Left ventricle myocardium superior (tissue), 1 donor: ENCODE measurements at regions not wholly inside any gene's neighbourhood (a gene's known extent, or its start where the extent isn't known, plus 50 kb on each side); places are given as distances from the start of the nearest gene placed in this dataset.

Experiments used
- ATAC-seq: fragments of 200-7000 bp; cut with Tn5 transposase; one replicate; pipeline ENCODE4 v1.9.1; 2020; ENCODE audit warnings: mild to moderate bottlenecking, moderate library complexity
- DNase-seq: peaks from one replicate; pipeline ENCODE4 v3.0.0-alpha.2; 2020
- intact Hi-C: fragments of 100-400 bp; cut with micrococcal nuclease; formaldehyde crosslinking; loops from one replicate; pipeline ENCODE4 v1.11.0; 2022
- donor health status: DM: no; HTN: yes; CAD: no; lungs with severe emphysema.

DNA sequence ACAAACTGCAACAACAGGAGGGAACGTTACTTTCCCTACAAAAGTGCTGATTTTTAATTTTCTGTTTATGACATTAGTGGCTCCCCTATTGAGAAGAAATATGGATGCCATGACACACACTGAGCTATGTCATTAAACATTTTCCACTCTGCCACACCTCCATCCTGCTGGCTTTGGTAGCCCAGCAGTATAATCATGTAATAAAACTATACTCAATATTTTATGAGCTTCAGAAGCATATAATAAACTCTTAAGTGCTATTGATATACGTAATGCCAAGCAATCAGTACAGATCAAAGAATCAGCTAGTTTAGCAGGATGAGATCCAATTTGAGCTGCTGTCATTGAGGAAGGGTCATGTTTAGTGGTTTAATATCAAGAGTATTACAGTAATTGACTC lies 141.3 kb upstream of the LRRC7 start:
- ATAC-seq (no peak), DNase-seq (no peak)
- intact Hi-C loops = no loop called here

DNA sequence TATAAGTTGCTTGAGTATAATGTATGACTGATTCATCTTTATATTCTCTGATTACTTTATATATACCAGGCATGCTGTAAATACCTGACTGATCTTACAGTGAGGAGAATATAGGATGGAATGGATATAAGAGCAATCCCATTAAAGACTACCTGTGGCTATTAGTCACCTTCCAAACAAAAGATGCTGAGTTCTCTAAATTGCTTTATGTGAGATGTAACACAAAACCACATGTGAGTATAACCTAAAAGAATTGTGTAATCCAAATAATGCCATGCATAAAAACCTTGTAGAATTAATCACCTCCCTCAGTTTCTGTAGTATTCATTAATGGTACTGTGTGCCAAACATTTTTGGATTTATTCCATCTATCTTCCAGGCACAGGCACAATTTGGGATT lies 134.6 kb upstream of the LRRC7 start:
- intact Hi-C loops = no loop called here
- no peak for ATAC-seq
- no peak for DNase-seq

DNA sequence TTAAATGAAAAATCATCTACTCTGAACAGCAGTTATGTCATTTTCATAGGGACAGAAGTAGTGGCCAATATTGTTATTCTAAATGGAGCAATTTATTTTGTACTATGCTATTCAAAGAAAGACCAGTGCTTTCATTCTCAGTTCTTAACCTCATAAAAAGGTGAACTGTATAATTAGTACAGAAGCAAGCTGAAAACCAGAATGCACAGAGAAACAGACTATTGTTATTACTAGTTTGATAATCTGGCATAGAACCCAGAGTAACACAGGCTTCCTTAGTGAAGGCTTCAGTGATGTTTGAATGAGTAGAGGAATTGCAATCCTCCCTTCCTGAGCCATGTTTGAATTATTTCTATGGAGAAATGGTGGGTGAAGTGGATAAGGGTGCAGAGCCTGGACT lies 131.6 kb upstream of the LRRC7 start:
- ATAC-seq = no peak
- intact Hi-C loops = no loop called here
- DNase-seq = no peak

DNA sequence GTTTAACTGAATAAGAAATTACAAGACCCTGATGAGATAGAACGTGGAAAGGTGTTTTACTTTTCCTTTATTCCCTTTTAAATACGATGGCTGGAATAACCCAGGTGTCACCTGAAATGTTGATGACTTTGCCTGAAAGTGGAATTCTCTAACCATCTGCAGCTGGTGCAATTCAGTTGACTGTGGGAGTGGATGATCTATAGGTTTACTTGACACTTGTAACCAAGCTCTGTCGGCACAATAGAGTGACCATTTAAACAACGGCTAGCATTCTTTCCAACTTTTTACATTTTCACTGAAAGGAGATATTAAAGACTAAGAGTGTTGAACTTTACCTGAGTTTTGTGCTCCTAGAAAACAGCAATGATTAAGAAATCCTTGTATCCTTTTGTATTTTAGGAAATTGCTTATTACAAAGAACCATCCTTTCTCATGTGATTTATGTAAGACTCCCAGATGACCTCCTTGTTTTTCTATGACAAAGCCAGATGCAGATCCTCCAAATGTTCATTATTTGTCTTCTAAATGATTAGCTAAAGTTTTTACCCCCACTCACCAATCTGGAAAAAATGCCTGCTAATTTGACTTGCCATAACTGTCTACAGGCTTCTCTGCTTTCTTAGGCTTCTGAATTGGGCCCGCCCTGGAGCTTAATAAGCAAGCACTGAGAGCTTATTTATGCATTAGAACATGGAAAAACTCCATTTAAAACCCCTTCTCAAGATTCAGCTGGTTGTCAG lies 129.5 kb upstream of the LRRC7 start:
- intact Hi-C loops = no loop called here
- ATAC-seq (no peak), DNase-seq (no peak)

DNA sequence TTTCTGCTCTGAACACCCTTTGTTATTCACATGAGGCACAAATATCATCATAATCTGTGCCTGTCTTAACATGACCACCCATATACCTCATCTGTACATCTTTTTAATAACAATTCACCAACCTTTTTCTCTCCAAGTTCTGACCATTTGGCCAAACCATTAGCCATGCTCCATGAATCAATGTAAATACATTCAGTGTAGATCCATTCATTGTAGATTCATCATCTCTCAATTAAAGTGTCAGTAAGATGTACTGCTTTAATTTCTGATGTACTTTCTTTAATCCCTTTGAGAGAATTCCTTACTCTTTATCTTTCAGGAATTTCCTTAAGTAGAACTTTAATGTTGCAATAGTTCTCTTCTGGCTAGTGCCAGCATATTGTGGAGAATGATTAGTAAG lies 126.2 kb upstream of the LRRC7 start:
- intact Hi-C loops = no loop called here
- no peak for DNase-seq
- ATAC-seq = no peak

DNA sequence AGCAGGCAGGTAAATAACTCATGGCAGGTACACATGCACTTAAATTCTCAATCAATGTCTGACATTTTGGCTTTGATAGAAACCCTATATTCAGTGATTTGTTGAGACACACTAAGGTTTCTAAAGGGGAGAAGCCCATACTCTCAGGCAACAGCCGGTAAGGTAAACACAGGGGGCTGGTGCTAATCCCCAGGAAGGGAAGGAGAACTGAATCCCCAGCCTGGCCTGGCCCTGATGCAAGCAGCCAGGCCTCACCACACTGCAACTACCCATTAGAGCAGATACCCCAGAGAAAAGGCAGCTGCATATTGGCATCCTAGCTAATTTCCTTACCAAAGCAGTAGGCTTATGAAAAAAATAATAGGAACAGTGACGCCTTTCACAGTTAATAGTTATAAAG lies 116.5 kb upstream of the LRRC7 start:
- intact Hi-C loops = no loop called here
- no peak for ATAC-seq
- DNase-seq = no peak

DNA sequence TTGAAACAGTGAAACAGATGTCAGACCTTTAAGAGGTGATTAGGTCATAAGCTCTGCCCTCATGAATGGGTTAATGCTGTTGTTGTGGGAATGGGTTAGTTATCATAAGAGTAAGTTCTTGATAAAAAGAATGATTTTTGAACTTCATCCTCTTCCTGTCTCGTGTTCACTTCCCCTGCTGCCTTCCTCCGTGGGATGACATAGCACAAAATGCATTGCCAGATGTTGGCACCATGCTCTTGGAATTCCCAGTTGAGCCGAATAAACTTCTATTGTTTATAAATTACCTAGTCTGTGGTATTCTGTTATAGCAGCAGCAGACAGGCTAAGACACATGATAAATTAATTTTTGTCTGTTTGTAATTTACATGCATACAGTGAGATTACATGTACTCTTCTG lies 112.0 kb upstream of the LRRC7 start:
- DNase-seq = no peak
- intact Hi-C loops = no loop called here

DNA sequence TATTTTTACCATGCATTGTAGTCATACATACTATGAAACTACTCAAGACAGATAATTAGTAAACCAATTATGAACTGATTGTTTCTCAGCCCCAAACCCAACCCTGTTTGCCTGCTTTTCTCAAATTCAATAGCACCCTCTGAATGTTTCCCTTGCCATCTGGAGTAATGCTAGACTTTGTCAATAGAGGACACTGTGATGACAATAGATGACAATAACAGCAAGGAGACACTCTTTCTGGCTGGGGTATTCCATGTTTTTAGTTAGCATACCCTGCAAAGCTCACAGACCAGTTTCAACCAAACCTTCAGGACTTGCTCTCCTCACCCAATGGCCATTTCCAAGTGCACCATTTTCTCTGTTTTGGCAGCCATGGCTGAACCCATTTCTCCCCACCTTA lies 108.5 kb upstream of the LRRC7 start:
- ATAC-seq (no peak), DNase-seq (no peak)
- intact Hi-C loops = no loop called here

More for the DNA sequence above, 112.0 kb upstream of the LRRC7 start:
- ATAC-seq = no peak

DNA sequence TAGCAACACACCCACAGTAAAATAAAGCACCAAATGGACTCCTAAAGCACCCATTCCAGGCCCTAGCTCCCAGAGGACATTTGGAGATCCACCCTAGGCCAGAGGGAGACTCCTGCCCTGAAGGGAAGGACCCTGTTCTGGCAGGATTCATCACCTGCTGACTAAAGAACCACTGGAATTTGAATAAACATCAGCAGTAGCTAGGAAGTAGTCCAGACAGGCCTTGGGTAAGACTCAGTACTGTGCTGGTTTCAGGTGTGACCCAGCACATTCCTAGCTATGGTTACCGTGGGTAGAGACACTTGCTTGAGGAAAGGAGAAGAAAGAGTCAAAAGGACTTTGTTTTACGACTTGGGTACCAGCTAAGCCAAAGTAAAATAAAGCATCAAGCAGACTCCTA lies 92.7 kb upstream of the LRRC7 start:
- no peak for DNase-seq
- no peak for ATAC-seq
- intact Hi-C loops = no loop called here

DNA sequence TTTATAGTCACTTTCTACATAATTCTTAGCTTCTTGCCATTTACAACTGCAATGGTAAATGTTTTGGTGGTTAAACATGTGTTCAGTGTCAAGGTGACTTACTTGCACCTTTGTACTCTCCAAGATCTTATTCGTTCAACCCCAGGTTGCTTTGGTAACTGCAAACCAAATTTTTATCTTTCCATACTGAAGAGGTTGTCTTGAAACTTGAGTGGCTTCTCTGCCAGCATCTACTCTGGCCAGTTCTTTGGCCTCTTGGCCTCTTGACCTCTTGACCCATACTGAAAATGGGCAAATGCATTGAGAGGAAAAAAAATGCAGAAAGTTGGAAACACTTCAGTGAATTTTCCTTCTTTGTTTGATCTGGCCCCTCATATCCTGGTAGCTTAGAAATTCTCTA lies 88.0 kb upstream of the LRRC7 start:
- ATAC-seq (no peak), DNase-seq (no peak)
- intact Hi-C loops = no loop called here

DNA sequence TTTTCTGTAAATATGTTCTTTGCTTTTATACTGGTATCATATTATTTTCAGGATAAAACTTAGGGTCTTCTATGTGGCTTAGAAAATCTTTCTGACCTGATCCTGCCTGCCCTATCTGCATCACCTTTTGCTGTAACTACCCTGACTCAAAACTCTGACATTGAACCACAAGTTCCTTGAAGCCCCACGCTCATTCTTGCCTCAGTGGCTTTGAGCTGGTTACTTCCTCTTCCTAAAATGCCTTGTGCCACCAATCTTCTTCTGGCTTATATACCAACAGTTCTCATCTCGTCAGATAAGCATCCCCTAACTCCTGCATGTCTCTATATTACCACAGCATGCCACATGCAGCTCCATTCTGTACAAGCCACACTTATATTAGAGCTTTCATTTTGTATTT lies 84.5 kb upstream of the LRRC7 start:
- intact Hi-C loops = no loop called here
- no peak for DNase-seq

DNA sequence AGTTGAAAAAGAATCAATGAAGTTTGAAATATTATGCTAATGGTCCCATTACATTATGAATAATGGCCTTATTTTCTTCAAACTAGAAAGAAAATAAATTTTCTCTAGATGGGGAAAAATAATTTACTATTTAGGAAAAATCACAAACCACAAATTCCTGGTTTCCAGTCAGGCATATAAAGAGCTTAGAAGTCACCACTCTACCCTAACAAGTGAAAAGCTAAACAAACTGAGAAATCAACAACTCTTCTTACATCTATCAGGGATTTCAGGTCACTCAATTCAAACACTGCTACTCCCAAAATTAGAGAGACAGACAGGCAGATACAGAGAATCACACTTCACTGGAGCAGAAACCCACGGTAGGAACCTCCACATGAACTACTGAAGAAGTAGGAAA lies 82.1 kb upstream of the LRRC7 start:
- no peak for ATAC-seq
- no peak for DNase-seq
- intact Hi-C loops = no loop called here

More for the DNA sequence above, 84.5 kb upstream of the LRRC7 start:
- no peak for ATAC-seq

DNA sequence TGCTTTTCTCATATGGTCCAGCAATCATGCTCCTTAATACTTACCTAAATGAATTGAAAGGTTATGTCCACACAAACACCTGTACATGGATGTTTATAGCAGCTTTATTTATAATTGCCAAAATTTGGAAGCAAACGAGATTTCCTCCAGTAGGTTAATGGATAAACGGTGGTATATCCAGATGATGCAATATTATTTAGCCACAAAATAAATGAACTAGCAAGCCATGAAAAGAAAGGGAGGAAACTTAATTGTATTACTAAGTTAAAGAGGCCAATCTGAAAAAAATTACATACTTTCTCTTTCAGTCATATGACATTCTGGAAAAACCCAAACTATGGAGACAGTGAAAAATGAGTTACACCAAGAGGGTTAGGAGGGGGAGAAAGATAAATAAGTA lies 76.3 kb upstream of the LRRC7 start:
- no peak for ATAC-seq
- DNase-seq = no peak
- intact Hi-C loops = no loop called here

DNA sequence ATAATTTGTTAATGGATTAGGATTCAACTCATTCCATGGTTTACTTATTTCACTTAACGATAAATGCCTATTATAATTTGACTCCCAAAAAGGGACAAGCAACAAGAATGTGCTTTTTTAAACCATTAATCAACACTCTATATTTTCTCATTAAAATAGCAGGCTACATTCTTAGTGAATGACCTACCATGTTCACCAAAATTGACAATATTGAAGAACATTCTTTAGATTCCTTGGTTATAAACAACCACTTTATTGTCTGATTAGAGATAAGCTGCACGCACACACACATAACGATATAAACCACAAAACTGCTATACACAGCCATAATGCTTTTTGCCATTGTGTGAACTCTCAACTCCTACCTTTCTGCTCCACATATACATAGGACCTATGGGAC lies 75.4 kb upstream of the LRRC7 start:
- DNase-seq = no peak
- intact Hi-C loops = no loop called here
- ATAC-seq = no peak

DNA sequence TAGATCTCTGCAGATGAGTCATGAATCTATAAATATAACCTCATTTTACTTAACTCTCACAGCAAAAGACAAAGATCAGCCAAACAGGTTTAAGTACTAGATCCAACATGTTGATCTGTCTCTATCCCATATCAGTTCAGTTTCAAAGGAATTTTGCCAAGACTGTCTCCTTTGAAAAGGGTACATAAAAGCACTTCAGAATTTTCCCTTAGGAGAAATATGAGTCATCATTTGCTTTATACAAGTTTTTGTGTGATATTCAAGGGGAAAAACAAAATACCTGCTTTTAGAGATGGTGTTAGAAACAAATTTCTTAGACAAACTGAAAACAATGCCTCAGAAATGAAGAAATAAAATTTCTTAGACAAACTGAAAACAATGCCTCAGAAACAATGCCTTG lies 73.5 kb upstream of the LRRC7 start:
- DNase-seq (no peak), ATAC-seq (no peak)
- intact Hi-C loops = no loop called here

DNA sequence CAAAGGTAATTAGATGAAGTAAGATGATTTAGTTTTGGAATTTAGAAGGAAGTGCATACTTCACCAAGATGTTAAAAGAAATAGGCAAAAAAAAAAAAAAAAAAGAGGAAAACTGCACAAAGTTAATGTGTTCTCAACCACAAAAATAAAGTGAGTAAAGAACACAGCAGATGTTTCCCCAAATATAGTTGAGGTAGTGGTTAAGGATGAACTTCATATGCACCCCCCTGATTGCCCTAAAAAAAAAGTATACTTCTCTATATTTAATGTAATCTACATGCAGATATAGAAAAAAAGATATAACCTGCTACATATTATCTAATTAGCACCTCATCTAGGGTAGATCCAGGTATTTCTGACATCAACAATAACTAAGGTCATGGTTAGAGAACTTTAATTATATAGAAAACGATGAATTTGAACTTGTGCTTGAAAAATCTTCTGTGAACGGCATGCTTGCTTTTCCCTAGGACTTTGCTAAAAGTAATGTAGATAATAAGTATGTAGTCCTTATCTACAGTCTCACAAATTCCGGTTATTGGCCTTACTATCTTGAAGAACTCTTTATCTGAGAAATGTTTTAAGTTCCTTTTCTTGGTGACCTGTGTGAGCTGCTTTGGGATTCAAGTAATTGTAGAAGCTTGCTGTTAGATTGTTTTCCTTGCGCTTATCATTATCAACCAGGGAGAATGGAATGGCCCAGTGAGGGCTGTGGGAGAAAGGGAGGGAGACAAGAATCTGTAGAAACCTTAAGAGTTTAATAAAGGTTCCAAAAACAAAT lies 70.1 kb upstream of the LRRC7 start:
- intact Hi-C loops = no loop called here
- no peak for ATAC-seq

DNA sequence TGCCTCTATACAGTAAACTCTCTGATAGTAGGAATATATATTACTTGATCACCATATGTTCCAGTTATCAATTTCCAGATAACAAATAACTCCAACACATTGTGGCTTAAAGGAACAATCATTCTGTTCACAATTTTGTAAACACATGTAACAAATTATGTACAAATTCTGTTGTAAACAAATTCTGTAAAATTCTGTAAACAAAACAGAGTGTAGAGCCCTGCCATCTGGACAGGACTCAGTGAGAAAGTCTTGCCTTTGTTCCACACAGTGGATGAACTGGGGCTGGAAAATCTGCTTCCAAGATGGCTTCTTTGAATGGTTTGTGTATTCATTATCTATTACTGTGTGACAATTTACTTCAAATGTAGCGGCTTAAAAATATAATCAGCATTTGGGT lies 69.0 kb upstream of the LRRC7 start:
- no peak for DNase-seq
- intact Hi-C loops = no loop called here
- ATAC-seq = no peak

More for the DNA sequence above, 70.1 kb upstream of the LRRC7 start:
- DNase-seq = no peak

DNA sequence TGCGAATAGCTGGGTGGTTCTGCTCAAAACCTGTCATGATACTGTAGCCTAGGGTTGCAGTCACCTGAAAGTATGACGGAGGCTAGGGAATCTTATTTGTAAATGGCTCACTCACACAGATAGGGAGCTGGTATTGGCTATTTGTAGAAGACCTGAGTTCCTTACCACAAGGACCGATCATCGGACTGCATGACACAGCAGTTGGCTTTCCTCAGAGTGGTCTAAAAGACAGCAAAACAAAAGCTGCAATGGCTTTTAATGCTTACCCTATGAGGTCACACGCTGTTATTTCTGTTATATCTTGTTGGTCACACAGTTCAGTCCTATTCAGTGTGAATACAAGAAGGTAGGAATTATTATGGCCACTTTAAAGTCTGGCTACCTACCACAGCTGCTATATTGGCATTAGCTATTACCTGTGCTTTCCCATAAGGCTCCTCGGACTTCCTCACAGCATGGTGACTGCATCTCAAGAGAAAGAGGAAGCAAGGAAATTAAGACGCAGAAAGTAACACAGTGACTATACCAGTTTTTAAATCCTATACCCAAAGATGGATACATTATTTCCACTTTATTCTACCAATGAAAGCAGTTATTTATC lies 68.4 kb upstream of the LRRC7 start:
- intact Hi-C loops = no loop called here
- ATAC-seq = no peak
- DNase-seq = no peak

DNA sequence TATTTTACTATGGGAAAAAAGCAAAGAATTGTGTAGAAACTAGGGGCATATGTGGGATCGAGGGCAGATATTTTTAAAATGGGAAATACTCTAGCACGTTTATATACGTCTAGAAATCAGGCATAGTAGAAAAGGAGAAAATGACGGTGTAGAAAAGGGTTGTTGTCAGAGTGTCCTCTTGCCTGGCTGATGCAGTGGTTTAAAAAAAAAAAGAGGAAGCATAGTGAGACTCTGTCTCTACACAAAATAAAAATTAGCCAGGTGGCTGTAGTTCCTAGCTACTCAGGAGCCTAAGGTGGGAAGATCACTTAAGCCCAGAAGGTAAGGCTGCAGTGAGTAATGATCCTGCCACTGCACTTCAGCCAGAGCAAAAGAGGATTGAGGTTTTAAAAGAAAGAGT lies 64.7 kb upstream of the LRRC7 start:
- no peak for DNase-seq
- intact Hi-C loops = no loop called here
- ATAC-seq = no peak

DNA sequence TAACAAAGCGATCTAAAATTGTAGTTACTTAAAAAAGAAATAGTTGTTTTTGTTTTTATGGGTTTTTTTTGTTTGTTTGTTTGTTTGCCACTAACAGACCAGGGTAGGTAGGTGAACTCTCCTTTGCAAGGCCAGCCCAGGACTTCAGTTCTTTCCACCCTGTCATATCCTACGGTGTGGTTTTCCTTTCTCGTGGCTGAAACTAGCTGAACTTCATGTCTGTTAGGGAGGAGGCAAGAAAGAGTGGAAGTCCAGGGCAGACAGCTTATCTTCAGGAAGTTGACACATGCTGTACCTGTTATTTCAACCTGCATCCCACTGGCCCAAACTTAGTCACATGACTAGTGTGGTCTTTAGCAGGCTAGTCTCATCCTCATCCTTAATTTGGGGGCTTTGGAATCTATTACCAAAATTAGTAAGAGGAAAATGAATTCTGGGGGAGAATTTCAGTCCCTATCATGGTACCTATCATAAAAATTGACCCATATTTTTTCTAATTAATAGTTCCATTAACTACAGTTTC lies 62.9 kb upstream of the LRRC7 start:
- no peak for DNase-seq
- intact Hi-C loops = no loop called here
- ATAC-seq = no peak

DNA sequence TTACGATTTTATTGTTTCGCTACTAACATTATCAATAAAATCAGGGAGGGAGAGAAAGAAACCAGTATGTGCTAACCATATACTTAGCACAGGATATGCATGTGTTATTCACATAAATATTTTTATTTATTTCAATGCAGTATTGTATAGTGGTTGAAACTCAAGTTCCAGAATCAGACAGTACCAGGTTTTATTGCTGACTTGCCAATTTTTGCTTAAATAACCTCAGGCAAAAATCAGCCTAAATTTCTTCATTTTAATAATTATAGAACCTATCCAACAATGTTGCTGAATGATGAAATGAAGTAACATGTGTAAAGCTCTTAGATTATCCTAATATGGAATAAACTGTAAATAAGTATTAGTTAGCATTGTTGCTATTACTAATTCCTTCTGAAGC lies 61.4 kb upstream of the LRRC7 start:
- DNase-seq (no peak), ATAC-seq (no peak)
- intact Hi-C loops = no loop called here
